ENCODE measurements at regions not wholly inside any gene's neighbourhood (a gene's known extent, or its start where the extent isn't known, plus 50 kb on each side); places are given as distances from the start of the nearest gene placed in this dataset.

GRCh38 chr7:46852795-46853194 lies 729.1 kb downstream of the TNS3 start:
- WGBS, 2 experiments (ENCODE audit: low coverage in 1 of 2, low lambda C conversion rate in 2 of 2, missing lambda C conversion rate in 2 of 2) = 91 to 98% methylated on average over 3 of the region's 3 CpGs
- Histone ChIP-seq H3K36me3 (ENCODE audit: low read depth) (no peaks in the 10 kb centered on the region), H3K4me2 (ENCODE audit: unreplicated experiment) (no peak overlapping the region), H3K9me3 (ENCODE audit: low read depth) (no peaks in the 10 kb centered on the region), H3K27me3 (replicated peaks; ENCODE audit: insufficient read depth) (no peaks in the 10 kb centered on the region), H3K79me2 (ENCODE audit: insufficient read depth) (no peaks in the 10 kb centered on the region), H3F3A (ENCODE audit: insufficient read depth) (peaks cover 54% of the 10 kb centered on the region), H2AFZ (no peak overlapping the region), H3K27ac (no peak overlapping the region), H3K4me3 (no peak overlapping the region), H3K4me1 (ENCODE audit: insufficient read depth) (peaks cover 73% of the 10 kb centered on the region), H3K9me2 (ENCODE audit: insufficient read depth) (no peaks in the 10 kb centered on the region), H3K9ac (no peak overlapping the region), H4K20me1 (ENCODE audit: insufficient read depth) (no peaks in the 10 kb centered on the region)
- no peak for DNase-seq
- TF ChIP-seq EZH2phosphoT487 (IDR thresholded peaks at IDR 0.05; ENCODE audit: insufficient read depth, low read depth) = no peak
- TF ChIP-seq EZH2 (IDR thresholded peaks at IDR 0.05; ENCODE audit: insufficient read depth, poor library complexity, severe bottlenecking) = no peak
- in situ Hi-C loops (cut with MboI) = no loop called here

- no peak overlapping the region for H3K4me3 ChIP-seq
- WGBS, 2 experiments (ENCODE audit: low coverage in 1 of 2, low lambda C conversion rate in 2 of 2, missing lambda C conversion rate in 2 of 2) = 40 to 42% methylated on average over 10 of the region's 10 CpGs
- no peaks in the 10 kb centered on the region for H3K27me3 ChIP-seq (replicated peaks; ENCODE audit: insufficient read depth)
- H4K20me1 ChIP-seq (ENCODE audit: insufficient read depth) = no peaks in the 10 kb centered on the region
- 0 out of 2 replicates have a peak overlapping the region, but pooled peaks have one; percentile 9 for H2AFZ ChIP-seq
- peaks cover 76% of the 10 kb centered on the region for H3K4me1 ChIP-seq (ENCODE audit: insufficient read depth)
- peak overlapping the region; percentile 19; the same call in 1 of the 2 replicates for H3K9ac ChIP-seq
- H3K79me2 ChIP-seq (ENCODE audit: insufficient read depth) = no peaks in the 10 kb centered on the region
- H3K36me3 ChIP-seq (ENCODE audit: low read depth) = no peaks in the 10 kb centered on the region
- no peaks in the 10 kb centered on the region for H3K9me2 ChIP-seq (ENCODE audit: insufficient read depth)
- no peaks in the 10 kb centered on the region for H3K9me3 ChIP-seq (ENCODE audit: low read depth)
- TF ChIP-seq EZH2phosphoT487 (IDR thresholded peaks at IDR 0.05; ENCODE audit: insufficient read depth, low read depth) = no peak
- no peak for TF ChIP-seq EZH2 (IDR thresholded peaks at IDR 0.05; ENCODE audit: insufficient read depth, poor library complexity, severe bottlenecking)
- in situ Hi-C loops (cut with MboI) = no loop called here
- peaks cover 67% of the 10 kb centered on the region for H3F3A ChIP-seq (ENCODE audit: insufficient read depth)
- peak overlapping the region; percentile 6 for H3K4me2 ChIP-seq (ENCODE audit: unreplicated experiment)
- H3K27ac ChIP-seq = peak overlapping the region; percentile 78
- peak; percentile 87 for DNase-seq
These were observed 731.2 kb downstream of the TNS3 start for GRCh38 chr7:46850563-46851330.

GRCh38 chr7:46848944-46849343 lies 733.0 kb downstream of the TNS3 start:
- Histone ChIP-seq H3K27ac (peak overlapping the region; percentile 78), H3F3A (ENCODE audit: insufficient read depth) (peaks cover 50% of the 10 kb centered on the region), H3K4me3 (no peak overlapping the region), H3K9me2 (ENCODE audit: insufficient read depth) (no peaks in the 10 kb centered on the region), H3K27me3 (replicated peaks; ENCODE audit: insufficient read depth) (no peaks in the 10 kb centered on the region), H3K79me2 (ENCODE audit: insufficient read depth) (no peaks in the 10 kb centered on the region), H3K9me3 (ENCODE audit: low read depth) (no peaks in the 10 kb centered on the region), H3K4me1 (ENCODE audit: insufficient read depth) (peaks cover 58% of the 10 kb centered on the region), H2AFZ (no peak overlapping the region; the same call in 1 of the 2 replicates), H3K4me2 (ENCODE audit: unreplicated experiment) (no peak overlapping the region), H4K20me1 (ENCODE audit: insufficient read depth) (no peaks in the 10 kb centered on the region), H3K36me3 (ENCODE audit: low read depth) (no peaks in the 10 kb centered on the region), H3K9ac (0 out of 2 replicates have a peak overlapping the region, but pooled peaks have one; percentile 7)
- in situ Hi-C loops (cut with MboI) = no loop called here
- 48 to 53% methylated on average over 2 of the region's 2 CpGs for WGBS, 2 experiments (ENCODE audit: low coverage in 1 of 2, low lambda C conversion rate in 2 of 2, missing lambda C conversion rate in 2 of 2)
- no peak for TF ChIP-seq EZH2phosphoT487 (IDR thresholded peaks at IDR 0.05; ENCODE audit: insufficient read depth, low read depth)
- no peak for TF ChIP-seq EZH2 (IDR thresholded peaks at IDR 0.05; ENCODE audit: insufficient read depth, poor library complexity, severe bottlenecking)
- DNase-seq = peak; percentile 81

GRCh38 chr7:46848311-46848710 lies 733.6 kb downstream of the TNS3 start:
- Histone ChIP-seq H3F3A (ENCODE audit: insufficient read depth) (peaks cover 45% of the 10 kb centered on the region), H3K27ac (peak overlapping the region; percentile 78), H3K4me2 (ENCODE audit: unreplicated experiment) (no peak overlapping the region), H2AFZ (no peak overlapping the region), H3K79me2 (ENCODE audit: insufficient read depth) (no peaks in the 10 kb centered on the region), H3K4me1 (ENCODE audit: insufficient read depth) (peaks cover 51% of the 10 kb centered on the region), H3K27me3 (replicated peaks; ENCODE audit: insufficient read depth) (no peaks in the 10 kb centered on the region), H3K9ac (no peak overlapping the region), H3K9me2 (ENCODE audit: insufficient read depth) (no peaks in the 10 kb centered on the region), H3K9me3 (ENCODE audit: low read depth) (no peaks in the 10 kb centered on the region), H3K4me3 (no peak overlapping the region), H3K36me3 (ENCODE audit: low read depth) (no peaks in the 10 kb centered on the region), H4K20me1 (ENCODE audit: insufficient read depth) (no peaks in the 10 kb centered on the region)
- in situ Hi-C loops (cut with MboI) = no loop called here
- 100% methylated on average over 1 of the region's 1 CpG for WGBS, 2 experiments (ENCODE audit: low coverage in 1 of 2, low lambda C conversion rate in 2 of 2, missing lambda C conversion rate in 2 of 2)
- peak; percentile 22 for DNase-seq
- no peak for TF ChIP-seq EZH2phosphoT487 (IDR thresholded peaks at IDR 0.05; ENCODE audit: insufficient read depth, low read depth)
- TF ChIP-seq EZH2 (IDR thresholded peaks at IDR 0.05; ENCODE audit: insufficient read depth, poor library complexity, severe bottlenecking) = no peak

All from GM23248 (cell line).